ENCODE measurements at regions not wholly inside any gene's neighbourhood (a gene's known extent, or its start where the extent isn't known, plus 50 kb on each side); places are given as distances from the start of the nearest gene placed in this dataset.

DNA sequence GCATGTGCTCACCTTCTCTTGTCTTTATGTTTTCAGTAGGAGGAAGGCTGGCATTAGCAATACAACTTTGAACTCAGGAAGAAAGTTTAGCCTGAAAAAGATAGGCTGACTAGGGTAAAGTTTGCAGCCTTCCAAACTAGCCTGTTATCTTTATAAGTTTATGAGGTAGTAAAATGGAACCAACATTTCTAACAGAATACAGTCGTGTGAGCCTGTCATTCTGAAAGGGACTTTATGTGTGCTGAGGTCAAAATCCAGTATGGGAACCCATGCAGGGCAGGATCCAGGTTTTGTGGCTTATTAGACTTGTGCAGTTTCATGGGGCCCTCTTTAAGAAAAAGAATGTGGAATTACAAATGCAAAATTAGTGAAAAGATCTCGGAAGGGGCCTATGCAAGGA lies 201.0 kb upstream of the PRPS1L1 start:
- DNase-seq (no peak), ATAC-seq (no peak)
- no peaks in the 10 kb centered on the region for H3K27me3 ChIP-seq (ENCODE audit: insufficient read depth in 3 of 3, low read length in 2 of 3)
- TF ChIP-seq, protein P1, sequence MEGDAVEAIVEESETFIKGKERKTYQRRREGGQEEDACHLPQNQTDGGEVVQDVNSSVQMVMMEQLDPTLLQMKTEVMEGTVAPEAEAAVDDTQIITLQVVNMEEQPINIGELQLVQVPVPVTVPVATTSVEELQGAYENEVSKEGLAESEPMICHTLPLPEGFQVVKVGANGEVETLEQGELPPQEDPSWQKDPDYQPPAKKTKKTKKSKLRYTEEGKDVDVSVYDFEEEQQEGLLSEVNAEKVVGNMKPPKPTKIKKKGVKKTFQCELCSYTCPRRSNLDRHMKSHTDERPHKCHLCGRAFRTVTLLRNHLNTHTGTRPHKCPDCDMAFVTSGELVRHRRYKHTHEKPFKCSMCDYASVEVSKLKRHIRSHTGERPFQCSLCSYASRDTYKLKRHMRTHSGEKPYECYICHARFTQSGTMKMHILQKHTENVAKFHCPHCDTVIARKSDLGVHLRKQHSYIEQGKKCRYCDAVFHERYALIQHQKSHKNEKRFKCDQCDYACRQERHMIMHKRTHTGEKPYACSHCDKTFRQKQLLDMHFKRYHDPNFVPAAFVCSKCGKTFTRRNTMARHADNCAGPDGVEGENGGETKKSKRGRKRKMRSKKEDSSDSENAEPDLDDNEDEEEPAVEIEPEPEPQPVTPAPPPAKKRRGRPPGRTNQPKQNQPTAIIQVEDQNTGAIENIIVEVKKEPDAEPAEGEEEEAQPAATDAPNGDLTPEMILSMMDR (IDR thresholded peaks at IDR 0.05), result no peak
- 70 to 81% (median 75%) methylated on average over 2 of the region's 2 CpGs for WGBS, 3 donors
- no peak overlapping the region for H3K4me3 ChIP-seq
- H3K27ac ChIP-seq, result no peak overlapping the region
- no peaks in the 10 kb centered on the region for H3K4me1 ChIP-seq
- H3K36me3 ChIP-seq (ENCODE audit: insufficient read depth in 1 of 2, low read depth in 1 of 2), result no peaks in the 10 kb centered on the region
- intact Hi-C loops (cut with DNase I), result no loop called here
- H3K9me3 ChIP-seq, result no peaks in the 10 kb centered on the region

DNA sequence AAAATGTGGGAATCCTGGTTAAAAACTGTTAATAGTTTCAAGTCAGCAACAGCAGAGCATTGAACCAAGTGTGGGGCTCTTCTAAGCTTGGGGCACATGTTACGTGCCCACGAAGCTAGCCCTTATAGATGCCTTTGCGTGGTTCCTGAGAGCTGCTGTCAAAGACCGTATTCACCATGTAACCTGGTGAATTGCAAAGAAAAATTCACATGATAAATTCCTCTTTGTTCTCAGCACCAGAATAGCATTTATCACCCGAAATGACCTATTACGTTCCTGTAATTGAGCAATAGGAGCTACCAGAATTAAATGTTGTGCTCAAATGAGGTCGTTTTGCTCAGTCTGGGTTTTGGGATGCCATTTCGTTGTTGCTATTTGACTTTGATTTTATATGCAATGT lies 202.6 kb upstream of the PRPS1L1 start:
- ATAC-seq (no peak), DNase-seq (no peak)
- intact Hi-C loops (cut with DNase I), result no loop called here
- H3K9me3 ChIP-seq, result no peaks in the 10 kb centered on the region
- no peak overlapping the region for H3K27ac ChIP-seq
- no peak overlapping the region for H3K4me3 ChIP-seq
- no peaks in the 10 kb centered on the region for H3K36me3 ChIP-seq (ENCODE audit: insufficient read depth in 1 of 2, low read depth in 1 of 2)
- no peaks in the 10 kb centered on the region for H3K27me3 ChIP-seq (ENCODE audit: insufficient read depth in 3 of 3, low read length in 2 of 3)
- TF ChIP-seq, protein P1 (IDR thresholded peaks at IDR 0.05), result no peak
- WGBS, 3 donors, result 80 to 86% (median 81%) methylated on average over 8 of the region's 8 CpGs
- H3K4me1 ChIP-seq, result no peaks in the 10 kb centered on the region

DNA sequence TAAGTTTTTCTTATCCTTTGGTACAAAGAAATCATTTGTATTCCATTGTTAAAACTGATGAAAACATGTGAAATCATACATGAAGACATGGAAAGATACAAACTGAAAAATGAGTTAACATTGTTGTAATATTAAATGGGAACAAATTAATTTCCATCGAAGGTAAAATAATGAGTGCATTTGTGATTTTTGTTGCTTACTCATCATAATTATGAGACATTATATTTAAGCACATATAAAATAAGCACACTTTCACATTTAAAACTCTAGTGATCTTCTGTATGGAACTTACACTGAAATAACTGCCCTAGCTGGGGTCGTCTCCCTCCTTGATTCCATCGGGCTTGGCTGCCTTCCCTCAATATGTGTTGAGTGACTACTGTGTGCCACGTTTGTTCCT lies 204.2 kb upstream of the PRPS1L1 start:
- DNase-seq (no peak), ATAC-seq (no peak)
- no peak overlapping the region for H3K4me3 ChIP-seq
- no peaks in the 10 kb centered on the region for H3K27me3 ChIP-seq (ENCODE audit: insufficient read depth in 3 of 3, low read length in 2 of 3)
- no peaks in the 10 kb centered on the region for H3K36me3 ChIP-seq (ENCODE audit: insufficient read depth in 1 of 2, low read depth in 1 of 2)
- WGBS, 3 donors, result 75 to 88% (median 77%) methylated on average over 4 of the region's 4 CpGs
- TF ChIP-seq, protein P1 (IDR thresholded peaks at IDR 0.05), result no peak
- H3K27ac ChIP-seq, result no peak overlapping the region
- no peaks in the 10 kb centered on the region for H3K4me1 ChIP-seq
- no peaks in the 10 kb centered on the region for H3K9me3 ChIP-seq
- intact Hi-C loops (cut with DNase I), result no loop called here

DNA sequence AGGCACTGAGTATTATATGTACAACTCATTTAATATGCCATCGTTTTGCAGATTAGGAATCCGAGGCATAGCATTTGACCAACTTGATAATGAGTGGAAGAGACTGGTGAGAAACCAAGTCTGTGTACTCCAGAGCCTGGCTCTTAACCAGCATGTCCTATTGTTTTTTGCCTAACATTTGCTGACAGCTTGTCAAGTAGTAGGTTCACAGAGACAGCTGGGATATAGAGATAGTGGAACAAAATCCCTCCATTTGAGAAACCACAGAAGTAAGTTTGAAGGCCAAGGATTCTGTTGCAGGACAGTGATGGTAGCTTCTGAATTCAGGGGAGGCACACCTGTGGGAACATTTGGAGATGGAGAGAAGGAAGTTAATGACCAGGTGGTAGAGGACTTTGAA lies 206.9 kb upstream of the PRPS1L1 start:
- DNase-seq, result no peak
- 82 to 94% (median 86%) methylated on average over 2 of the region's 2 CpGs for WGBS, 3 donors
- Histone ChIP-seq H3K36me3 (ENCODE audit: insufficient read depth in 1 of 2, low read depth in 1 of 2) (no peaks in the 10 kb centered on the region), H3K27ac (no peak overlapping the region), H3K27me3 (ENCODE audit: insufficient read depth in 3 of 3, low read length in 2 of 3) (no peaks in the 10 kb centered on the region), H3K4me3 (no peak overlapping the region), H3K9me3 (no peaks in the 10 kb centered on the region), H3K4me1 (no peaks in the 10 kb centered on the region)
- TF ChIP-seq, protein P1 (IDR thresholded peaks at IDR 0.05), result no peak
- intact Hi-C loops (cut with DNase I), result no loop called here
- no peak for ATAC-seq

DNA sequence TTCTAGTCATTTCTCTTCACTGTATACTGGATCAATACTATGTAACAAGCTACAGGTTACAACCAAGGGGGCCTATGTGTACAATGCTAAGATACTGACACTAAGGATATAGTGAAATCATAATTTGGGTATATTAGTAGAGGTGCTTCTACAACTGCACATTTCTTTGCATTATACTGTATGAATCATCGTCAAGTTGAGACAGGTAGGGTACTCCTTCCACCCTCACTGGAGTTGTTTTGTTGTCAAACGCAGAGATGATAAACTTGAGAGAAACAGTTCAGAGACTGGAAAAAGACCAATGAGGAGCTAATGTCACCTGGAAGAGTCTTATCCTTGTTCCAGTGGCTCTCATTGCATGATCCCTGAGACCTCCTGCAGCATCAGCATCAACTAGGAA lies 208.2 kb upstream of the PRPS1L1 start:
- H3K27me3 ChIP-seq (ENCODE audit: insufficient read depth in 3 of 3, low read length in 2 of 3), result no peaks in the 10 kb centered on the region
- WGBS, 3 donors, result 89 to 99% (median 95%) methylated on average over 2 of the region's 2 CpGs

More for the DNA sequence above, 208.2 kb upstream of the PRPS1L1 start:
- no peak for ATAC-seq
- intact Hi-C loops (cut with DNase I), result no loop called here
- Histone ChIP-seq H3K36me3 (ENCODE audit: insufficient read depth in 1 of 2, low read depth in 1 of 2) (no peaks in the 10 kb centered on the region), H3K27ac (no peak overlapping the region), H3K4me1 (no peaks in the 10 kb centered on the region), H3K4me3 (no peak overlapping the region), H3K9me3 (no peaks in the 10 kb centered on the region)
- DNase-seq, result no peak
- TF ChIP-seq, protein P1 (IDR thresholded peaks at IDR 0.05), result no peak

All from psoas muscle (tissue), 7 donors.